GM18907 (cell line): ENCODE measurements at regions not wholly inside any gene's neighbourhood (a gene's known extent, or its start where the extent isn't known, plus 50 kb on each side); places are given as distances from the start of the nearest gene placed in this dataset.

Experiments used
- ATAC-seq: cut with Tn5 transposase; IDR thresholded peaks from one replicate; pipeline ENCODE4 v1.9.1; 2021; ENCODE audit warnings: mild to moderate bottlenecking, moderate library complexity; ENCODE audit not compliant: unreplicated experiment

GRCh38 chrX:8870411-8870810, 69.2 kb upstream of the FAM9A start:
- ATAC-seq = no peak

- ATAC-seq = no peak
These were observed 68.6 kb upstream of the FAM9A start for GRCh38 chrX:8869812-8870211.

DNA sequence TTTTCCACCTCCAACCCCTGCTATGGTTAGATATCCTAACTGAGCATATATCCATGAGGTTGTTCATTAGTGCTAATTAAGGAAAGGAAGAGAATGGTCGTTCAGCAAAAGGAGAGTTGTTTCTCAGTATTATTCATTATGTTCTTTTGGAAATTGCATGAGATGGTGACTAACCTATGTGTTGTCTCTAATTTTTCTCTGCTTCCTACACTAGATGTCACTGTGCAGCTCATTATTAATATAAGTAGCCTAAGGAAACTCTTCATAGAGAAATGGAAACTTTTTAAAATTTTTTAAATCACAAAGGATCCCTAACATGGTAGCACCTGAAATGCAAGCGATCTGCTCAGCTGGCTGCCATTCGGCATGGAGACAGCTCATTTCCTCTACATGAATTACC, 67.7 kb upstream of the FAM9A start:
- no peak for ATAC-seq

GRCh38 chrX:8868070-8868773, 67.0 kb upstream of the FAM9A start:
- ATAC-seq = no peak

- ATAC-seq = no peak
These were observed 66.2 kb upstream of the FAM9A start for GRCh38 chrX:8867406-8867805.

DNA sequence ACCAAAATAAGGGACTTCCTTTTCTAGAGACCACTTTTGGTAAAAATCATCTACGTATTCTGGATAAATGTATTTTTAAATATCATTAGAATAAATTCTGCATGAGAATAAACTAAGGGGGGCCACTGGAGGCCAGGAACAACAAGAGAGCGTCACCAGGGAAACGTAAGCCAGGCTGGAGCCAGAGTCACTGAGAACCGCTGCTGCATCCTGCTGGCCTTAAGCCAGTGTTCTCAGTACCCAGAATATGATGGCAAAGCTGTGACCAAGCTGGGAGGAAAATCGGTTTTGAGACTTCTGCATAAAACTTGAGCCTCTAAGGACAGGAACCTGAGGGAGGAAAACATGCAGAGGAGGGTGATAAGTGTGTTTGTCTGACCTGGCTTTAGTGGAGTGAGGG, 63.0 kb upstream of the FAM9A start:
- no peak for ATAC-seq

DNA sequence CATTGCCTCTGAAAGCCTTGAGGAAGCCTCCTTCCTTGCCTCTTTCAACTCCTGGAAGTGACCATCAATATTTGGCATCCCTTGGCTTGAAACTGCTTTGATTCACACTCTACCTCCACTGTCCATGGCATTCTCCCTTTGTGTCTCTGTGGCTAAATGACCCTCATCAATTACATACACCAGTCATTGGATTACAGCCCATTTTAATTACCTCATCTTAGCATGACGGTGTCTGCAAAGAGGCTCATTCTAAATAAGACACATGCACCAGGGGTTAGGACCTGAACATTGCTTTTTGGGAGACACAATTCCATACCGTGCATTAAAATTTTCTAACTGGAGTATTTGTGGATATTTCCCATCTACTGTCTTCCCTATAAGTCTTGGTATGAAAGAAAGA, 60.7 kb upstream of the FAM9A start:
- ATAC-seq = no peak

DNA sequence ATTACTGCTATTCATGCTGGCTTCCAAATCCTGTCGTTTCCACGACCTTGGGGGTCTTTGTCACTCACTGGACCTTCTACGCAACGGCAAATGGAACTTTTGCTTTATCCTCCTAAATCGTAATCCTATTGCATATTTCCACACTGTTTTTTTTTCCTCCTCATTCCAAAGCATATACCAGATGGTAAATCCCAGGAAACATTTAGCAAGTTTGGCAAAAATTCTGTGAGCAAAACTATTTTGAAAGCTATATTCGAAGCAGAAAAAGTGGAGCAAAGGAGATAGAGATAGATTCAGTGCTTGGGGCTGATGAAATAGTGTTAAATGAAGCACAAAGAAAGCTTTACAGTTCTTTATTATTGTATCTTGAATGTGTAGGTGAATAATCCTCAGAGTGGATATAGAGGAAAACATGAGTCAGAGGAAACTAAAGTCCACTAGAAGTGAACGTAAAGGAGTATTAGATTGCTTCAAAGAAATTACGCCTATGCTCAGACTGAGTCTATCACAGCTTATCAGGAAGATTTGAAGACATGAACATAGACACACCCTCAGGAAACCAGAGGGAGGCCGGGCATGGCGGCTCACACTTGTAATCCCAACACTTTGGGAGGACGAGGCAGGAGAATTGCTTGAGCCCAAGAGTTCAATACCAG, 50.2 kb upstream of the FAM9A start:
- ATAC-seq = no peak
